ENCODE measurements at regions not wholly inside any gene's neighbourhood (a gene's known extent, or its start where the extent isn't known, plus 50 kb on each side); places are given as distances from the start of the nearest gene placed in this dataset.

DNA sequence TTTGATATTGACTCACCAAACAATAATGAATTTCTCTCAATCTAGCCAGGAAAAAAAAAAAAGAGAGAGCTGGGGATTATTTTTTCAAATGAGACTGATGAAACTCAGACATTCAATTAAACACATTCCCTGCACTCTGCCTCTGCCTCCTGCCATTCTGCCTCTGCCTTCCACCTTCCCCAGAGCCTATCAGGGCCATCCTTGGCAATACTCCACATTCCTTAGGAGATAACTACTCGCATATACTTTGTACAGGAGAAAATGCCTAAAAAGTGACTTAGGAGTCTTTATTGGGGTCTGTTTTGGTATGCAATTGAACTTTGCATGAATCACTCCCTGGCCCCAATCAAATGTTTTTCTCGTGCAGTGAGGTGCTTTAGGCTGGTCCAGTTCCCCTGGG lies 246.6 kb upstream of the PLET1 start:
- no peak for DNase-seq
- Histone ChIP-seq H3K27me3 (no peaks in the 10 kb centered on the region), H3K4me1 (no peaks in the 10 kb centered on the region), H3K9ac (ENCODE audit: low read depth in 2 of 2, low read length in 2 of 2) (no peak overlapping the region), H3K4me3 (no peak overlapping the region), H3K27ac (no peak overlapping the region), H3K36me3 (no peaks in the 10 kb centered on the region), H3K9me3 (no peaks in the 10 kb centered on the region)
- TF ChIP-seq, protein P1, sequence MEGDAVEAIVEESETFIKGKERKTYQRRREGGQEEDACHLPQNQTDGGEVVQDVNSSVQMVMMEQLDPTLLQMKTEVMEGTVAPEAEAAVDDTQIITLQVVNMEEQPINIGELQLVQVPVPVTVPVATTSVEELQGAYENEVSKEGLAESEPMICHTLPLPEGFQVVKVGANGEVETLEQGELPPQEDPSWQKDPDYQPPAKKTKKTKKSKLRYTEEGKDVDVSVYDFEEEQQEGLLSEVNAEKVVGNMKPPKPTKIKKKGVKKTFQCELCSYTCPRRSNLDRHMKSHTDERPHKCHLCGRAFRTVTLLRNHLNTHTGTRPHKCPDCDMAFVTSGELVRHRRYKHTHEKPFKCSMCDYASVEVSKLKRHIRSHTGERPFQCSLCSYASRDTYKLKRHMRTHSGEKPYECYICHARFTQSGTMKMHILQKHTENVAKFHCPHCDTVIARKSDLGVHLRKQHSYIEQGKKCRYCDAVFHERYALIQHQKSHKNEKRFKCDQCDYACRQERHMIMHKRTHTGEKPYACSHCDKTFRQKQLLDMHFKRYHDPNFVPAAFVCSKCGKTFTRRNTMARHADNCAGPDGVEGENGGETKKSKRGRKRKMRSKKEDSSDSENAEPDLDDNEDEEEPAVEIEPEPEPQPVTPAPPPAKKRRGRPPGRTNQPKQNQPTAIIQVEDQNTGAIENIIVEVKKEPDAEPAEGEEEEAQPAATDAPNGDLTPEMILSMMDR (IDR thresholded peaks at IDR 0.05) = no peak
- intact Hi-C loops (cut with DNase I) = no loop called here

DNA sequence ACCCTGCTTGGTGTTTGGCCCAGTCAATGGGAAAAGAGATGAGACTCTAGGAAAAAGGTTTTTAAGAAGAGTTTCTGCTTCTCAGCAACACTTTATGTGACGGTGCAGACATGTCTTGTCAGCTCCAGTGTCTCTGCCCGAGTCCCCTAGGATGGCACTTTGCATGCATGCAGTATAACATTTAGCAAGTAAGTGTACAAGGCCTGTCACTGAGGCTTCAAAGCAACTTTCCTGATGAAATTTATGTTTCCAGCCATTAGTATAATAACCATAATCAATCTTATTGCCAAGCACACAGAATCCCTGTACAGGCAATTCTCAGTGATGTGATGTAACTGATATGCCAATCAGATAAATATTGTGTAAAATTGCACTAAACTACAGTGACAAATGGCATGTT lies 248.1 kb upstream of the PLET1 start:
- intact Hi-C loops (cut with DNase I) = no loop called here
- DNase-seq = no peak
- Histone ChIP-seq H3K4me3 (no peak overlapping the region), H3K36me3 (no peaks in the 10 kb centered on the region), H3K9ac (ENCODE audit: low read depth in 2 of 2, low read length in 2 of 2) (no peak overlapping the region), H3K4me1 (no peaks in the 10 kb centered on the region), H3K9me3 (no peaks in the 10 kb centered on the region), H3K27me3 (no peaks in the 10 kb centered on the region), H3K27ac (no peak overlapping the region)
- TF ChIP-seq, protein P1 (IDR thresholded peaks at IDR 0.05) = no peak

DNA sequence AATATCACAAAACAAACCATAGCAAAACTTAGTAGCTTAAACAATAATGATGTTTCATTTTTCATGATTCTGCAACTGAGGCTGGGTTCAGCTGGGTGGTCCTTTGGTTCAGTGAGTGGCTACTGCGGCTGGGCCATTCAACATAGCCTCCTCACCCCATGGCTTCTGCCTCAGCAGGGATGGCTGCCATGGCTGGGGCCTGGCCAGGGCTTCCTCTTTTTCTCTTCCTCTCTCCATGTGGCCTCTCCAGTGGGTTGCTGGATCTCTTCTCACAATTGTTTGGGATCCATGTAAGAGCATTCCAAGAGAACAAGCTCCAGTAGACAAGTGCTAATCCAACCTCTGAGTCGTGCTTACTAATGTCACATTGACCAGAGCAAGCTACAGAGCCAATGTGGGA lies 248.6 kb upstream of the PLET1 start:
- no peak for DNase-seq
- Histone ChIP-seq H3K4me3 (no peak overlapping the region), H3K27me3 (no peaks in the 10 kb centered on the region), H3K9ac (ENCODE audit: low read depth in 2 of 2, low read length in 2 of 2) (no peak overlapping the region), H3K4me1 (no peaks in the 10 kb centered on the region), H3K27ac (no peak overlapping the region), H3K36me3 (no peaks in the 10 kb centered on the region), H3K9me3 (no peaks in the 10 kb centered on the region)
- intact Hi-C loops (cut with DNase I) = no loop called here
- TF ChIP-seq, protein P1 (IDR thresholded peaks at IDR 0.05) = no peak

DNA sequence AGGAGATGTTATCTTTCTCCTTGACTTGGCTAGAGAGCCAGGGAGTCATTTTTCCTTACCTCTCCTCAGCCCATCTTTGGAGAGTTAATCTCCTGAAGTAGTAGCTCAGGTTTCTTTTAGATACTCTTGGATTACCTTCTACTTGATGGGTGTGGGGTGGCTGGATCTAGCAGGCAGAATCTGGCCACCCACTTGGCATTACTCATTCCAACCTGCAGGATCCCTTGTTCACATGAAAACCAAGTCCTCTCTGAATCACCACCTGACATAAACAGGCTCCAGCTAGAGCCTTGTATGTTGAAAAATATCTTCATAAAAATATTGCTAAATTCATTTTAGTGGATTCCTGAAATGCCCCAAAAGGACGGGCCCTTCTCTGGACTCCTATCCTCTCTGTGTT lies 250.6 kb upstream of the PLET1 start:
- Histone ChIP-seq H3K9me3 (no peaks in the 10 kb centered on the region), H3K4me1 (no peaks in the 10 kb centered on the region), H3K36me3 (no peaks in the 10 kb centered on the region), H3K27ac (no peak overlapping the region), H3K4me3 (no peak overlapping the region), H3K9ac (ENCODE audit: low read depth in 2 of 2, low read length in 2 of 2) (no peak overlapping the region), H3K27me3 (no peaks in the 10 kb centered on the region)
- TF ChIP-seq, protein P1 (IDR thresholded peaks at IDR 0.05) = no peak
- DNase-seq = no peak
- intact Hi-C loops (cut with DNase I) = no loop called here

DNA sequence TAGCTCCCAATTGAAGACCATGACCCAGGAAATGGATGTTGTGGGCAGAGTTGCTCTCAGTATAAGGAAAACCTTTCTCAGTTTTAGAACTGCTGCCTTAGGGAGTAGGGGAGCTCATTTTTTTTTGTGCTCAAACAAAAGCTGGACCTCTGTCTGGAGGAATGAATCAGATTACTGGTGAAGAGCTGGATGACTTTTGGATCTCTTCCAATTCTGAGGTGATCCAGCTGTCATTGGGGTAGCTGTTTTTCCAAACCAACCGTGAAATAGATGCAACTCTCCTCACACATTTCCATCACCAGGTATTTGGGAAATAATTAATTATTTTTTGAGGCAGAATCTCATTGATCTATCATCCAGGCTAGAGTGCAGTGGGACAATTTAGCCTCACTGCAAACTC lies 251.3 kb upstream of the PLET1 start:
- DNase-seq = no peak
- H3K9me3 ChIP-seq = no peaks in the 10 kb centered on the region
- no peaks in the 10 kb centered on the region for H3K4me1 ChIP-seq
- no peaks in the 10 kb centered on the region for H3K36me3 ChIP-seq
- H3K27ac ChIP-seq = no peak overlapping the region
- TF ChIP-seq, protein P1 (IDR thresholded peaks at IDR 0.05) = no peak
- H3K9ac ChIP-seq (ENCODE audit: low read depth in 2 of 2, low read length in 2 of 2) = no peak overlapping the region
- intact Hi-C loops (cut with DNase I) = no loop called here
- no peaks in the 10 kb centered on the region for H3K27me3 ChIP-seq
- H3K4me3 ChIP-seq = no peak overlapping the region

DNA sequence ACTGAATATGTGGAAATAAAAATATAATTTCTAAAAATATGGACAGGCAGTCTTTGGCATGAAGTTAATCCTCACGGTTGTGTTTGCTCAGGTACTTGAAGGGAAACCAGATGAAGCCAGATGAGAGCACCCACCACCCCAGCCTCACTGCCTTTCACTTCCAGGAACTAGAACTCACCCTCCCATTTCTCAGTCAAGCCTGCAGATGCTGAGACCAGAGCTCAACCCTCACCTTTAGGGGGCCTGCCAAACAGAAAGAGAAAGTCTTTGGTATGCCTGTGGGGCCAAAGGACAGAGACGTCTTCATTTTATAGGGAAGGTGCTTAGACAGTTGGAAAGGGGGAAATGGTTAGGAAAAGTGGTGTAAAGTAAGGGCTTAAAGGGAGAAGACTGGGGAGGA lies 252.8 kb upstream of the PLET1 start:
- no peak overlapping the region for H3K27ac ChIP-seq
- no peaks in the 10 kb centered on the region for H3K36me3 ChIP-seq
- no peaks in the 10 kb centered on the region for H3K27me3 ChIP-seq
- H3K9me3 ChIP-seq = no peaks in the 10 kb centered on the region
- TF ChIP-seq, protein P1 (IDR thresholded peaks at IDR 0.05) = no peak
- no peak for DNase-seq
- H3K4me3 ChIP-seq = no peak overlapping the region
- intact Hi-C loops (cut with DNase I) = no loop called here
- H3K4me1 ChIP-seq = no peaks in the 10 kb centered on the region
- no peak overlapping the region for H3K9ac ChIP-seq (ENCODE audit: low read depth in 2 of 2, low read length in 2 of 2)

Data from colonic mucosa (tissue), 4 donors.